NCI-H1048 (cell line): ENCODE measurements at regions not wholly inside any gene's neighbourhood (a gene's known extent, or its start where the extent isn't known, plus 50 kb on each side); places are given as distances from the start of the nearest gene placed in this dataset.
"Not testable (repeated sequence)": the region's sequence is repeated elsewhere in the genome, so short reads cannot be mapped to it uniquely, and the experiment has no call there.

ENCODE experiments used
- DNase-seq: peaks from one replicate; lab custom pipeline; 2025; lab: John Stamatoyannopoulos, UW

GRCh38 chrX:140163371-140164159 lies 198.2 kb upstream of the CXorf66 start:
- no peak for DNase-seq

GRCh38 chrX:140157611-140158010 lies 192.3 kb upstream of the CXorf66 start:
- DNase-seq = no peak

- DNase-seq = no peak
Observed at GRCh38 chrX:140157143-140157542, 191.8 kb upstream of the CXorf66 start.

- DNase-seq = no peak
Observed at GRCh38 chrX:140151316-140151715, 186.0 kb upstream of the CXorf66 start.

GRCh38 chrX:140149761-140150160 lies 184.4 kb upstream of the CXorf66 start:
- DNase-seq = no peak

GRCh38 chrX:140141444-140142029 lies 176.2 kb upstream of the CXorf66 start:
- DNase-seq = no peak

- DNase-seq = not testable (repeated sequence)
Observed at GRCh38 chrX:140138492-140138891, 173.2 kb upstream of the CXorf66 start.

- DNase-seq = not testable (repeated sequence)
Observed at GRCh38 chrX:140138065-140138464, 172.7 kb upstream of the CXorf66 start.

GRCh38 chrX:140132937-140133336 lies 167.6 kb upstream of the CXorf66 start:
- DNase-seq = no peak

GRCh38 chrX:140123446-140123845 lies 158.1 kb upstream of the CXorf66 start:
- no peak for DNase-seq

- not testable (repeated sequence) for DNase-seq
Observed at GRCh38 chrX:140114059-140114458, 148.7 kb upstream of the CXorf66 start.

- DNase-seq = no peak
Observed at GRCh38 chrX:140110081-140110650, 144.8 kb upstream of the CXorf66 start.

GRCh38 chrX:140104760-140105159 lies 139.4 kb upstream of the CXorf66 start:
- no peak for DNase-seq

GRCh38 chrX:140099221-140099620 lies 133.9 kb upstream of the CXorf66 start:
- DNase-seq = no peak

GRCh38 chrX:140092121-140092520 lies 126.8 kb upstream of the CXorf66 start:
- DNase-seq = no peak

GRCh38 chrX:140091125-140091886 lies 126.0 kb upstream of the CXorf66 start:
- no peak for DNase-seq

- no peak for DNase-seq
Observed at GRCh38 chrX:140090800-140091124, 125.4 kb upstream of the CXorf66 start.

- no peak for DNase-seq
Observed at GRCh38 chrX:140088438-140088837, 123.1 kb upstream of the CXorf66 start.

GRCh38 chrX:140087875-140088274 lies 122.6 kb upstream of the CXorf66 start:
- DNase-seq = no peak

- no peak for DNase-seq
Observed at GRCh38 chrX:140086691-140087090, 121.4 kb upstream of the CXorf66 start.

- not testable (repeated sequence) for DNase-seq
Observed at GRCh38 chrX:140074851-140075250, 109.5 kb upstream of the CXorf66 start.

- no peak for DNase-seq
Observed at GRCh38 chrX:140071037-140071436, 105.7 kb upstream of the CXorf66 start.
